ENCODE measurements at regions not wholly inside any gene's neighbourhood (a gene's known extent, or its start where the extent isn't known, plus 50 kb on each side); places are given as distances from the start of the nearest gene placed in this dataset.

- 83% methylated on average over 3 of the region's 3 CpGs for WGBS
- H3K9me3 ChIP-seq = no peaks in the 10 kb centered on the region
- TF ChIP-seq POLR2A (IDR thresholded peaks at IDR 0.05) (no peak), CTCF (IDR thresholded peaks at IDR 0.05) (no peak), POLR2AphosphoS5 (IDR thresholded peaks at IDR 0.05) (no peak)
- no peak overlapping the region for H3K4me3 ChIP-seq
- DNase-seq (ENCODE audit: low spot score) = no peak
- intact Hi-C loops (cut with DNase I) = no loop called here
- no peaks in the 10 kb centered on the region for H3K27me3 ChIP-seq (replicated peaks; ENCODE audit: insufficient read depth)
- H3K4me1 ChIP-seq (replicated peaks) = no peaks in the 10 kb centered on the region
- no peak overlapping the region for H3K27ac ChIP-seq
- H3K36me3 ChIP-seq = no peaks in the 10 kb centered on the region
These were observed 175.2 kb downstream of the RMST start for GRCh38 chr12:97637770-97638169.

DNA sequence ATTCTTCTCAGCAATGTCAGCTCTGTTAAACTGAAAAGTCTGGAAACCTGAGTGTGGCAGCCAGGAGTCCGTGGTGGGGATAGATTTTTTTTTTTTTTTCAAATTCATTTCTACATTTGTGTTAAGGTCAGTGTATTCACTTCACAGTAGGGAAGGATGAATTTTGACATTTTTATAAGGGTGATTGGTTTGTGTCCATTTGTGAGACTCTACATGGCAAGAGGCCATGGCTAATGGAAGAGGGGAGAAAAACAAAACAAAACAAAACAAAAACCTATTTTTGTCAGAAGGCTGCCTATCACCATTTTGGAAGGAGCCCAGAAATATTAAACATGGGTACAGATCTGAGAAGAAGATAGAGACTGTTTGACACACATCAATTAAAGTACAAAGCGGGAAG, 176.1 kb downstream of the RMST start:
- Histone ChIP-seq H3K27me3 (replicated peaks; ENCODE audit: insufficient read depth) (no peaks in the 10 kb centered on the region), H3K4me3 (no peak overlapping the region), H3K4me1 (replicated peaks) (no peaks in the 10 kb centered on the region), H3K27ac (no peak overlapping the region), H3K9me3 (no peaks in the 10 kb centered on the region), H3K36me3 (no peaks in the 10 kb centered on the region)
- no peak for DNase-seq (ENCODE audit: low spot score)
- 59% methylated on average over 2 of the region's 2 CpGs for WGBS
- no peak for TF ChIP-seq POLR2AphosphoS5 (IDR thresholded peaks at IDR 0.05)
- TF ChIP-seq POLR2A (IDR thresholded peaks at IDR 0.05) = no peak
- TF ChIP-seq CTCF (IDR thresholded peaks at IDR 0.05) = no peak
- intact Hi-C loops (cut with DNase I) = no loop called here

- Histone ChIP-seq H3K36me3 (no peaks in the 10 kb centered on the region), H3K4me3 (no peak overlapping the region), H3K4me1 (replicated peaks) (no peaks in the 10 kb centered on the region), H3K9me3 (no peaks in the 10 kb centered on the region), H3K27me3 (replicated peaks; ENCODE audit: insufficient read depth) (no peaks in the 10 kb centered on the region), H3K27ac (no peak overlapping the region)
- intact Hi-C loops (cut with DNase I) = no loop called here
- DNase-seq (ENCODE audit: low spot score) = no peak
- WGBS = 88% methylated on average over 1 of the region's 1 CpG
- TF ChIP-seq CTCF (IDR thresholded peaks at IDR 0.05) (no peak), POLR2AphosphoS5 (IDR thresholded peaks at IDR 0.05) (no peak), POLR2A (IDR thresholded peaks at IDR 0.05) (no peak)
These were observed 177.1 kb downstream of the RMST start for GRCh38 chr12:97639702-97640101.

GRCh38 chr12:97640826-97641225, 178.2 kb downstream of the RMST start:
- no peak for DNase-seq (ENCODE audit: low spot score)
- TF ChIP-seq POLR2AphosphoS5 (IDR thresholded peaks at IDR 0.05) = no peak
- TF ChIP-seq POLR2A (IDR thresholded peaks at IDR 0.05) = no peak
- WGBS = 88% methylated on average over 6 of the region's 6 CpGs
- no peaks in the 10 kb centered on the region for H3K4me1 ChIP-seq (replicated peaks)
- intact Hi-C loops (cut with DNase I) = no loop called here
- H3K27ac ChIP-seq = no peak overlapping the region
- H3K36me3 ChIP-seq = no peaks in the 10 kb centered on the region
- no peak overlapping the region for H3K4me3 ChIP-seq
- no peaks in the 10 kb centered on the region for H3K27me3 ChIP-seq (replicated peaks; ENCODE audit: insufficient read depth)
- H3K9me3 ChIP-seq = no peaks in the 10 kb centered on the region

- no peaks in the 10 kb centered on the region for H3K27me3 ChIP-seq (replicated peaks; ENCODE audit: insufficient read depth)
- H3K9me3 ChIP-seq = no peaks in the 10 kb centered on the region
- H3K36me3 ChIP-seq = no peaks in the 10 kb centered on the region
- no peak overlapping the region for H3K4me3 ChIP-seq
- intact Hi-C loops (cut with DNase I) = no loop called here
- 69% methylated on average over 5 of the region's 5 CpGs for WGBS
- no peak for DNase-seq (ENCODE audit: low spot score)
- no peak overlapping the region for H3K27ac ChIP-seq
- no peaks in the 10 kb centered on the region for H3K4me1 ChIP-seq (replicated peaks)
- TF ChIP-seq CTCF (IDR thresholded peaks at IDR 0.05) = no peak
- no peak for TF ChIP-seq POLR2AphosphoS5 (IDR thresholded peaks at IDR 0.05)
- no peak for TF ChIP-seq POLR2A (IDR thresholded peaks at IDR 0.05)
These were observed 180.3 kb downstream of the RMST start for GRCh38 chr12:97642911-97643310.
